ENCODE measurements at regions not wholly inside any gene's neighbourhood (a gene's known extent, or its start where the extent isn't known, plus 50 kb on each side); places are given as distances from the start of the nearest gene placed in this dataset.

DNA sequence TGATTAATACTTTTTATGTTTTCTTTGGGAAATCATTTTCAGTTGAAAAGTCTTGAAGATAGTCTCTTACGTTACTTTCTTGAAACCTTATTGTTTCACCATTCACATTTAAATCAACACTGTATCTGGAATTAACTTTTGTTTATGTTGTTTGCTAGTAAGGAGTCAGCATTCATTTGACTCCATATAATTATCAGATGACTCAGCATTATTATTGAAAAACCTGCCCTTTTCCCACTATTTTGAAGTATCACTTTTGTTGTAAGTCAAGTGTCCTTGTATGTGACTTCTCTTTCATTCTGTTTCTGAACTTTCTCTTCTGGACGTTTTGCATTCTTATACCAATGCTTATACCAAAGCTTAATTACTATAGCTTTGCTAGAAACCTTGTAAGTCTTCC is 186.1 kb upstream of the KLF12 start:
- Histone ChIP-seq H3K36me3 (no peaks in the 10 kb centered on the region), H3K4me3 (no peak overlapping the region), H3K27me3 (no peaks in the 10 kb centered on the region), H3K27ac (replicated peaks in 1 of 4) (no peak overlapping the region), H3K9me3 (no peaks in the 10 kb centered on the region), H3K4me1 (peaks cover 0 to 11% (median 5%) of the 10 kb centered on the region in 4 donors)
- TF ChIP-seq, protein P1, sequence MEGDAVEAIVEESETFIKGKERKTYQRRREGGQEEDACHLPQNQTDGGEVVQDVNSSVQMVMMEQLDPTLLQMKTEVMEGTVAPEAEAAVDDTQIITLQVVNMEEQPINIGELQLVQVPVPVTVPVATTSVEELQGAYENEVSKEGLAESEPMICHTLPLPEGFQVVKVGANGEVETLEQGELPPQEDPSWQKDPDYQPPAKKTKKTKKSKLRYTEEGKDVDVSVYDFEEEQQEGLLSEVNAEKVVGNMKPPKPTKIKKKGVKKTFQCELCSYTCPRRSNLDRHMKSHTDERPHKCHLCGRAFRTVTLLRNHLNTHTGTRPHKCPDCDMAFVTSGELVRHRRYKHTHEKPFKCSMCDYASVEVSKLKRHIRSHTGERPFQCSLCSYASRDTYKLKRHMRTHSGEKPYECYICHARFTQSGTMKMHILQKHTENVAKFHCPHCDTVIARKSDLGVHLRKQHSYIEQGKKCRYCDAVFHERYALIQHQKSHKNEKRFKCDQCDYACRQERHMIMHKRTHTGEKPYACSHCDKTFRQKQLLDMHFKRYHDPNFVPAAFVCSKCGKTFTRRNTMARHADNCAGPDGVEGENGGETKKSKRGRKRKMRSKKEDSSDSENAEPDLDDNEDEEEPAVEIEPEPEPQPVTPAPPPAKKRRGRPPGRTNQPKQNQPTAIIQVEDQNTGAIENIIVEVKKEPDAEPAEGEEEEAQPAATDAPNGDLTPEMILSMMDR (IDR thresholded peaks at IDR 0.05) = no peak
- no peak for TF ChIP-seq EP300 (IDR thresholded peaks at IDR 0.05)
- TF ChIP-seq POLR2AphosphoS5 (IDR thresholded peaks at IDR 0.05) = no peak
- no peak for TF ChIP-seq POLR2A (IDR thresholded peaks at IDR 0.05; ENCODE audit: low read depth)
- intact Hi-C loops (cut with DNase I) = no loop called here
- DNase-seq (ENCODE audit: extremely low spot score) = no peak
- WGBS = 80% methylated on average over 2 of the region's 2 CpGs

DNA sequence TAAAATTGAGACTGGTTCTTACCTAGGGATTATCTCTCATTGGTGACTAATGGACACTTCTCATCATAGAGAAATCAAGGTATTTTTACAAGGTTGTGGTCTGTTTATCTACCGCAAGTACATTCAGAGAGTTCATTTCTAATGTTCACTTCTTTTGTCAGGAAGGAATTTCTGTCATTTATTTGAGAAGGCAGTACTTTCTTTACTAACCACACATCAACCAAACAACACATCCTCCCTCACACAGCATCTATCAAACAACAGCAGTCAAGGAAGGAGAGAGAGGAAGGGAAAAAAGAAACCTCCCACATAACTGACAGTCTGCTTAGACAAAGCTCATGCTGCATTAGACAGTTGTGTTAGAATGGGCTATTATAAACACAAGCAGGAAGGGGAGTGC is 182.3 kb upstream of the KLF12 start:
- Histone ChIP-seq H3K4me1 (no peaks in the 10 kb centered on the region), H3K27me3 (no peaks in the 10 kb centered on the region), H3K9me3 (no peaks in the 10 kb centered on the region), H3K36me3 (no peaks in the 10 kb centered on the region), H3K4me3 (no peak overlapping the region), H3K27ac (replicated peaks in 1 of 4) (no peak overlapping the region)
- 71% methylated on average over 1 of the region's 1 CpG for WGBS
- intact Hi-C loops (cut with DNase I) = no loop called here
- DNase-seq (ENCODE audit: extremely low spot score) = no peak
- TF ChIP-seq POLR2A (IDR thresholded peaks at IDR 0.05; ENCODE audit: low read depth) (no peak), POLR2AphosphoS5 (IDR thresholded peaks at IDR 0.05) (no peak), EP300 (IDR thresholded peaks at IDR 0.05) (no peak)
- TF ChIP-seq, protein P1 (IDR thresholded peaks at IDR 0.05) = no peak

DNA sequence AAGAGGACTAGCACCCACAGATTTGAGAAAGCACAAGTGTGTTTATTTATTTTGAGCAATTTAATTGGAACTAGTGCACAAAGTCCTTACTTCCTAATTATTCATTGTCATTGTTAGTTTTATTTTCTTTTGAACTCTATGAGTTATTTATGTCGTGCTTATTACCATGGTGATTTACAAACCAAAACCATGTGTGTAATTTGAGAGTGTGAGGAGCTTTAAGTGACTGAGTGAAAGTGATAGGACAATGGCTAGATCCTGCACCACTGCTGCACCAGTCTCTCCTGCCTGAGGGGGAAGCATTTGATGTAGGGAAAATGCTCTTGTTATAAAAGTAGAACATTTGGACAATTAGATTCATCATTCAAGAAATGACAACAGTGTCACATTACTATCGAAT is 172.3 kb upstream of the KLF12 start:
- no peak for DNase-seq (ENCODE audit: extremely low spot score)
- Histone ChIP-seq H3K9me3 (no peaks in the 10 kb centered on the region), H3K4me3 (no peak overlapping the region), H3K4me1 (peaks cover 0 to 12% (median 5%) of the 10 kb centered on the region in 4 donors), H3K27me3 (no peaks in the 10 kb centered on the region), H3K27ac (replicated peaks in 1 of 4) (no peak overlapping the region), H3K36me3 (no peaks in the 10 kb centered on the region)
- TF ChIP-seq POLR2AphosphoS5 (IDR thresholded peaks at IDR 0.05) (no peak), EP300 (IDR thresholded peaks at IDR 0.05) (no peak), POLR2A (IDR thresholded peaks at IDR 0.05; ENCODE audit: low read depth) (no peak)
- TF ChIP-seq, protein P1 (IDR thresholded peaks at IDR 0.05) = no peak
- intact Hi-C loops (cut with DNase I) = no loop called here
- WGBS = 35% methylated on average over 2 of the region's 2 CpGs

DNA sequence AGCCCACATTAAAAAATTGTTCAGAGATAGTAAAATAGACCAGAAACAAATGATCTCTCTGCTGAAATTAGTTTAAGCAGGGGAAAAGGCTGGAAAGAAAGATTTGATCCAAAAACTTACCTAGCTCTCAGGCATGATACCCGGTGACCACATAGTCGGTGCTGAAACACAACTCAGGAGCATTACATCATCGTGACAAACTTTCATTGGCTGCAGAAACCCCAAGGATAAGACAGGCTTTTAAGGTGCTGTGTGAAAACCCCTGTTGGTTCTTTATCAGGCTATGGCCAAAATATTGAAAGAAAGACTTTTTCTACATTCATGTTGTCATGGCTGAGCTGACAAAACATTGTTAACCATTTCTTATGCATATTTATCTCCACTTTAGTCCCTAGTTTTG is 171.7 kb upstream of the KLF12 start:
- Histone ChIP-seq H3K4me1 (peaks cover 0 to 19% (median 11%) of the 10 kb centered on the region in 4 donors), H3K36me3 (no peaks in the 10 kb centered on the region), H3K4me3 (no peak overlapping the region), H3K9me3 (no peaks in the 10 kb centered on the region), H3K27ac (replicated peaks in 1 of 4) (no peak overlapping the region), H3K27me3 (no peaks in the 10 kb centered on the region)
- intact Hi-C loops (cut with DNase I) = no loop called here
- TF ChIP-seq, protein P1 (IDR thresholded peaks at IDR 0.05) = no peak
- TF ChIP-seq POLR2AphosphoS5 (IDR thresholded peaks at IDR 0.05) = no peak
- TF ChIP-seq EP300 (IDR thresholded peaks at IDR 0.05) = no peak
- WGBS = 38% methylated on average over 3 of the region's 3 CpGs
- DNase-seq (ENCODE audit: extremely low spot score) = no peak

DNA sequence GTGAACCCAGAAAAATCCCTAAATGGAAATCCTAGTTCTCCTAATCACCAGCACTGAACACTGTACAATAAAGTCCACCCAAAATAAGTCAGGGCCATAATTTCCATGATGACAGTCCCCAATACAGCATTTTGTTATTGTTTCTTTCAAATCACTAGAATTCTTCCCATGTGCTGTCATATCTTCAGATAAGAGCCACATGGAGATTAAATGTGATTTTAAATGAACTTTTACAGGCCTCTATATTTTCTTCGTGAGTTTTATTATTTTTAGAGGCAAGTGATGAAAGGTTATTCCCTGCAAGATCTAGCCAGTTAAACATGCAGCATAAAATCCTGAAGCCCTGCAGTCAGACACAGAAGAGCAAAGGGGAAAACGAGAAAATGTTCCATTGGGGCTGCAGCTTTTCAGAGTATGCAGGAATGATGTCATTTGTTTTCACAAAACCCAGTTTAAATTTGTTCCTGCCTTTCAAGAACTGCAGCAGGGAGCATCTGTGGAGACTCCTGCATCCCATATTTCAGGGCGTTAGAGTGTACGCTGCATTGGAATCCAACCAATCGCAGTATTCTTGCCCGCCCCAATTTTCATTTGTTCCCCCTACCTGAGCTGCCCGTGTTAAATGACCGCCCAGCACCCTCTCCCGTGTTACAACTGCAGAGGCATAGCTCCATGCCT is 167.2 kb upstream of the KLF12 start:
- Histone ChIP-seq H3K9me3 (no peaks in the 10 kb centered on the region), H3K4me1 (peaks cover 0 to 24% (median 19%) of the 10 kb centered on the region in 4 donors), H3K27ac (replicated peaks in 1 of 4) (peak overlapping the region in 3 of 4 donors; percentile 15 to 43 (median 34)), H3K4me3 (no peak overlapping the region), H3K36me3 (no peaks in the 10 kb centered on the region), H3K27me3 (no peaks in the 10 kb centered on the region)
- DNase-seq (ENCODE audit: extremely low spot score) = no peak
- intact Hi-C loops (cut with DNase I) = no loop called here
- WGBS = 38% methylated on average over 9 of the region's 9 CpGs
- TF ChIP-seq POLR2A (IDR thresholded peaks at IDR 0.05; ENCODE audit: low read depth) (no peak), POLR2AphosphoS5 (IDR thresholded peaks at IDR 0.05) (no peak), EP300 (IDR thresholded peaks at IDR 0.05) (no peak)
- TF ChIP-seq, protein P1 (IDR thresholded peaks at IDR 0.05) = no peak
